DOHH2 (cell line): ENCODE measurements at regions not wholly inside any gene's neighbourhood (a gene's known extent, or its start where the extent isn't known, plus 50 kb on each side); places are given as distances from the start of the nearest gene placed in this dataset.

Experiments used
- H3F3A ChIP-seq: fragments of 200-600 bp; sonication (generic), shearing (Covaris generic); 2 replicates; pipeline ENCODE4 v1.6.0; 2016; ENCODE audit warnings: antibody characterized with exemption, mild to moderate bottlenecking; ENCODE audit not compliant: control insufficient read depth, insufficient read depth
- H3K27ac ChIP-seq: fragments of 200-600 bp; sonication (generic); 2 replicates; pipeline ENCODE4 v1.5.1; 2014; ENCODE audit warnings: low read depth, mild to moderate bottlenecking, low read length, moderate library complexity
- H3K27me3 ChIP-seq: fragments of 200-600 bp; sonication (generic); 2 replicates; pipeline ENCODE4 v1.6.1; 2014; ENCODE audit warnings: mild to moderate bottlenecking, low read length, mixed read lengths; ENCODE audit not compliant: control insufficient read depth
- H3K36me3 ChIP-seq: fragments of 200-600 bp; sonication (generic); 2 replicates; pipeline ENCODE4 v1.6.1; 2014; ENCODE audit warnings: mild to moderate bottlenecking, low read length, moderate library complexity, mixed read lengths; ENCODE audit not compliant: control insufficient read depth
- H3K4me1 ChIP-seq: fragments of 200-600 bp; sonication (generic); 2 replicates; pipeline ENCODE4 v1.6.1; 2014; ENCODE audit warnings: mild to moderate bottlenecking, low read length, mixed read lengths; ENCODE audit not compliant: control insufficient read depth
- H3K4me2 ChIP-seq: fragments of 200-600 bp; sonication (generic); 2 replicates; pipeline ENCODE4 v1.6.0; 2014; ENCODE audit warnings: mild to moderate bottlenecking, low read length, moderate library complexity
- H3K4me3 ChIP-seq: fragments of 200-600 bp; sonication (generic); 2 replicates; pipeline ENCODE4 v1.5.1; 2014; ENCODE audit warnings: mild to moderate bottlenecking, low read length, mixed read lengths
- H3K79me2 ChIP-seq: fragments of 200-600 bp; sonication (generic); 2 replicates; pipeline ENCODE4 v1.6.1; 2014; ENCODE audit warnings: mild to moderate bottlenecking, low read length, mixed read lengths; ENCODE audit not compliant: control insufficient read depth
- H3K9me2 ChIP-seq: fragments of 200-600 bp; sonication (generic); replicated peaks from 2 replicates; pipeline ENCODE4 v1.6.1; 2014; ENCODE audit warnings: mild to moderate bottlenecking, low read length, mixed read lengths; ENCODE audit not compliant: control insufficient read depth
- H3K9me3 ChIP-seq: fragments of 200-600 bp; sonication (generic); 2 replicates; pipeline ENCODE4 v1.6.1; 2014; ENCODE audit warnings: antibody characterized with exemption, low read length, mixed read lengths; ENCODE audit not compliant: control insufficient read depth, insufficient read depth
- H4K20me1 ChIP-seq: fragments of 200-600 bp; sonication (generic); 2 replicates; pipeline ENCODE4 v1.6.0; 2014; ENCODE audit warnings: low read depth, mild to moderate bottlenecking, antibody characterized with exemption, low read length, moderate library complexity; ENCODE audit not compliant: control insufficient read depth, insufficient read depth
- EZH2phosphoT487 ChIP-seq: fragments of 200-600 bp; sonication (generic); IDR thresholded peaks from 2 replicates; pipeline ENCODE4 v1.6.1; 2017; ENCODE audit warnings: borderline replicate concordance, mild to moderate bottlenecking, antibody characterized with exemption, low read length, moderate library complexity, mixed read lengths
- TF ChIP-seq, protein P1 (sequence below): fragments of 200-600 bp; sonication (generic); IDR thresholded peaks from one replicate; pipeline ENCODE4 v1.5.1; 2014; ENCODE audit warnings: antibody characterized with exemption, mild to moderate bottlenecking, low read depth, low read length; ENCODE audit not compliant: poor library complexity, severe bottlenecking

- no peaks in the 10 kb centered on the region for H3F3A ChIP-seq
- H3K36me3 ChIP-seq, result no peaks in the 10 kb centered on the region
- no peak overlapping the region for H3K4me3 ChIP-seq
- H3K4me1 ChIP-seq, result peaks cover 6% of the 10 kb centered on the region; the same call in 1 of the 2 replicates
- H3K27ac ChIP-seq, result no peak overlapping the region
- H3K9me2 ChIP-seq, result no peaks in the 10 kb centered on the region
- H3K79me2 ChIP-seq, result no peaks in the 10 kb centered on the region
- TF ChIP-seq, protein P1, sequence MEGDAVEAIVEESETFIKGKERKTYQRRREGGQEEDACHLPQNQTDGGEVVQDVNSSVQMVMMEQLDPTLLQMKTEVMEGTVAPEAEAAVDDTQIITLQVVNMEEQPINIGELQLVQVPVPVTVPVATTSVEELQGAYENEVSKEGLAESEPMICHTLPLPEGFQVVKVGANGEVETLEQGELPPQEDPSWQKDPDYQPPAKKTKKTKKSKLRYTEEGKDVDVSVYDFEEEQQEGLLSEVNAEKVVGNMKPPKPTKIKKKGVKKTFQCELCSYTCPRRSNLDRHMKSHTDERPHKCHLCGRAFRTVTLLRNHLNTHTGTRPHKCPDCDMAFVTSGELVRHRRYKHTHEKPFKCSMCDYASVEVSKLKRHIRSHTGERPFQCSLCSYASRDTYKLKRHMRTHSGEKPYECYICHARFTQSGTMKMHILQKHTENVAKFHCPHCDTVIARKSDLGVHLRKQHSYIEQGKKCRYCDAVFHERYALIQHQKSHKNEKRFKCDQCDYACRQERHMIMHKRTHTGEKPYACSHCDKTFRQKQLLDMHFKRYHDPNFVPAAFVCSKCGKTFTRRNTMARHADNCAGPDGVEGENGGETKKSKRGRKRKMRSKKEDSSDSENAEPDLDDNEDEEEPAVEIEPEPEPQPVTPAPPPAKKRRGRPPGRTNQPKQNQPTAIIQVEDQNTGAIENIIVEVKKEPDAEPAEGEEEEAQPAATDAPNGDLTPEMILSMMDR, result no peak
- TF ChIP-seq EZH2phosphoT487, result no peak
- H3K4me2 ChIP-seq, result no peak overlapping the region
- no peaks in the 10 kb centered on the region for H4K20me1 ChIP-seq
- H3K9me3 ChIP-seq, result no peaks in the 10 kb centered on the region
- H3K27me3 ChIP-seq, result no peaks in the 10 kb centered on the region
Observed at GRCh38 chr5:56518820-56519219, 285.7 kb upstream of the ANKRD55 start.

DNA sequence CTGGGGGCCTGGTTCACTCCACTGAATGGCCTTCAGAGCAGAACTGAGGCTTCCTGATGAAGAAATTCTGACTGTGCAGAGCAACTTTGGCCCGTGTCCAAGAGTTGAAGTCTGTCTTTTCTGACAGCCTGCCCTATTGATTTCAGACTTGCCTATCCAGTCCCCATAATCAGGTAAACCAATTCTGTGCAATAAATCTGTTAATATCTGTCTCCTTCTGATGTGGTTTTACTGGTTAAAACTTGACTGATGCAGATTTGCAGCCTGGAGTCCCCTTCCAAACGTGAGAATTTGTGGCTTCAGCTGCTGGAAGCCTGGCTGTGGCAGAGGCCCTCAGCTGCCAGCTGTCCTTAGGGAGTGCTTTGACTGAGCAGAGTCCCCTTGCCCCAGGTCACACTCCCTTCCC lies 283.9 kb upstream of the ANKRD55 start:
- TF ChIP-seq, protein P1, result no peak
- no peak for TF ChIP-seq EZH2phosphoT487
- H3F3A ChIP-seq, result no peaks in the 10 kb centered on the region
- no peaks in the 10 kb centered on the region for H3K27me3 ChIP-seq
- H3K9me2 ChIP-seq, result no peaks in the 10 kb centered on the region
- H3K4me1 ChIP-seq, result peaks cover 6% of the 10 kb centered on the region; the same call in 1 of the 2 replicates
- no peaks in the 10 kb centered on the region for H3K9me3 ChIP-seq
- no peak overlapping the region for H3K27ac ChIP-seq
- no peak overlapping the region for H3K4me2 ChIP-seq
- no peaks in the 10 kb centered on the region for H4K20me1 ChIP-seq
- H3K79me2 ChIP-seq, result no peaks in the 10 kb centered on the region
- H3K4me3 ChIP-seq, result no peak overlapping the region
- no peaks in the 10 kb centered on the region for H3K36me3 ChIP-seq

- H3K9me3 ChIP-seq, result no peaks in the 10 kb centered on the region
- no peak overlapping the region for H3K4me2 ChIP-seq
- no peaks in the 10 kb centered on the region for H3K9me2 ChIP-seq
- H4K20me1 ChIP-seq, result no peaks in the 10 kb centered on the region
- H3K4me1 ChIP-seq, result peaks cover 6% of the 10 kb centered on the region; the same call in 1 of the 2 replicates
- no peak overlapping the region for H3K27ac ChIP-seq
- H3K4me3 ChIP-seq, result no peak overlapping the region
- H3K79me2 ChIP-seq, result no peaks in the 10 kb centered on the region
- no peaks in the 10 kb centered on the region for H3K36me3 ChIP-seq
- TF ChIP-seq EZH2phosphoT487, result no peak
- TF ChIP-seq, protein P1, result no peak
- H3K27me3 ChIP-seq, result no peaks in the 10 kb centered on the region
- no peaks in the 10 kb centered on the region for H3F3A ChIP-seq
Observed at GRCh38 chr5:56516441-56516840, 283.3 kb upstream of the ANKRD55 start.

DNA sequence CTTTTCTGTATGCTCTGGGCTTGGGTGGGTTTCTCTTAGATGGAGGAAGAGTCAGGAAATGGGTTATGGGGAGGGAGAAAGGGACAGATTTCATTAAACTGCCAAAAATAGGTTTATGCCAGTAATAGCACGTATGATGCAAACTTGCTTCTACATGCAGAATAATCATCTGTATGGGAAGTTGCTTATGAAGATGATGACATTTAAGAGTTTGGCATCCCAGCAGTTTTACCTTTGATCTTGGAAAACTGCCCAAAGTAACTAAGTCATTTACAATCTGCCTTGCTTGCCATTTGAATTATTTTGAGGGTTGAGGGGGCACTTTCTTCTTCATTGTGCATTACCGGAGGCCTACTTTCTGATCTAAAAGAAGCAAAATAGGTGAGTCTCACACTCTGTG lies 282.9 kb upstream of the ANKRD55 start:
- no peaks in the 10 kb centered on the region for H4K20me1 ChIP-seq
- peaks cover 6% of the 10 kb centered on the region for H3K4me1 ChIP-seq
- H3K4me3 ChIP-seq, result no peak overlapping the region
- no peaks in the 10 kb centered on the region for H3K36me3 ChIP-seq
- no peaks in the 10 kb centered on the region for H3K9me3 ChIP-seq
- no peak for TF ChIP-seq EZH2phosphoT487
- TF ChIP-seq, protein P1, result no peak
- no peaks in the 10 kb centered on the region for H3K9me2 ChIP-seq
- H3F3A ChIP-seq, result no peaks in the 10 kb centered on the region
- H3K27ac ChIP-seq, result no peak overlapping the region
- H3K27me3 ChIP-seq, result no peaks in the 10 kb centered on the region
- H3K79me2 ChIP-seq, result no peaks in the 10 kb centered on the region
- no peak overlapping the region for H3K4me2 ChIP-seq
